HG03060 (cell line): ENCODE measurements at regions not wholly inside any gene's neighbourhood (a gene's known extent, or its start where the extent isn't known, plus 50 kb on each side); places are given as distances from the start of the nearest gene placed in this dataset.
A peak's percentile ranks its signal among the peaks of the same experiment; 100 is the strongest.
"Not testable (repeated sequence)": the region's sequence is repeated elsewhere in the genome, so short reads cannot be mapped to it uniquely, and the experiment has no call there.

Experiments
- ATAC-seq: cut with Tn5 transposase; IDR thresholded peaks from one replicate; pipeline ENCODE4 v1.9.1; 2021; ENCODE audit warnings: low read depth, moderate number of reproducible peaks; ENCODE audit not compliant: unreplicated experiment

- no peak for ATAC-seq
These were observed 108.7 kb downstream of the SUCLA2 start for GRCh38 chr13:47892374-47892773.

- ATAC-seq: no peak
These were observed 110.8 kb downstream of the SUCLA2 start for GRCh38 chr13:47890146-47890814.

- ATAC-seq: no peak
These were observed 114.8 kb downstream of the SUCLA2 start for GRCh38 chr13:47886314-47886713.

GRCh38 chr13:47875201-47875600 lies 125.9 kb downstream of the SUCLA2 start:
- ATAC-seq: no peak

DNA sequence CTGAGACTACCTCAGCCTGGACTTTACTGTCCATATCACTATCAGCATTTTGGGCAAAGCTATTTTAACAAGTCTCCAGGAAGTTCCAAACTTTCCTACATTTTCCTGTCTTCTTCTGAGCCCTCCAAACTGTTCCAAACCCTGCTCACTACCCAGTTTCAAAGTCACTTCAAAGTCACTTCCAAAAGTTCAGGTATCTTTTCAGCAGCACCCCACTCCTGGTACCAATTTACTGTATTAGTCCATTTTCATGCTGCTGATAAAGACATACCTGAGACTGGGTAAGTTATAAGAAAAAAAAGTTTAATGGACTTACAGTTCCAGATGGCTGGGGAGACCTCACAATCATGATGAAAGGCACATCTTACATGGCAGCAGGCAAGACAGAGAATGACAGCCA lies 127.1 kb downstream of the SUCLA2 start:
- ATAC-seq: not testable (repeated sequence)

- not testable (repeated sequence) for ATAC-seq
These were observed 127.8 kb downstream of the SUCLA2 start for GRCh38 chr13:47873319-47873718.

DNA sequence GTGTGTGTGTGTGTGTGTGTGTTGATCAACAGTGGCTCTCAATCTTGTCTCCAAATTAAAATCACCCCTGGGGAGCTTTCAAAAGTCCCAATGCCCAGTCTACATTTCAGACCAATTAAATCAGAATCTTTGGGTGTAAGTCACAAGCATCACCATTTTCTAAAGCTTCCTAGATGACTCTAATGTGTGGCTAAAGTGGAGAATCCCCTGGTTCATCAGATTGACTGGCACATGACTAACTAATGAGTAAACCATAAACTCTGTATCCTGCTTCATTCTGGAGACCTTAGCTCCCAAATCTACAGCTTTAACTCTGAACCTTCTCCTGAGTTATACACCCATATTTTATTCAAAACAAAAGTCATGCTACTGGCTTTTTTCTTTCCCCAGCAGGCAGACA lies 131.3 kb downstream of the SUCLA2 start:
- no peak for ATAC-seq

GRCh38 chr13:47865883-47866282 lies 135.2 kb downstream of the SUCLA2 start:
- ATAC-seq: no peak

GRCh38 chr13:47862841-47863240 lies 138.2 kb downstream of the SUCLA2 start:
- no peak for ATAC-seq

- ATAC-seq: no peak
These were observed 141.9 kb downstream of the SUCLA2 start for GRCh38 chr13:47859165-47859564.

DNA sequence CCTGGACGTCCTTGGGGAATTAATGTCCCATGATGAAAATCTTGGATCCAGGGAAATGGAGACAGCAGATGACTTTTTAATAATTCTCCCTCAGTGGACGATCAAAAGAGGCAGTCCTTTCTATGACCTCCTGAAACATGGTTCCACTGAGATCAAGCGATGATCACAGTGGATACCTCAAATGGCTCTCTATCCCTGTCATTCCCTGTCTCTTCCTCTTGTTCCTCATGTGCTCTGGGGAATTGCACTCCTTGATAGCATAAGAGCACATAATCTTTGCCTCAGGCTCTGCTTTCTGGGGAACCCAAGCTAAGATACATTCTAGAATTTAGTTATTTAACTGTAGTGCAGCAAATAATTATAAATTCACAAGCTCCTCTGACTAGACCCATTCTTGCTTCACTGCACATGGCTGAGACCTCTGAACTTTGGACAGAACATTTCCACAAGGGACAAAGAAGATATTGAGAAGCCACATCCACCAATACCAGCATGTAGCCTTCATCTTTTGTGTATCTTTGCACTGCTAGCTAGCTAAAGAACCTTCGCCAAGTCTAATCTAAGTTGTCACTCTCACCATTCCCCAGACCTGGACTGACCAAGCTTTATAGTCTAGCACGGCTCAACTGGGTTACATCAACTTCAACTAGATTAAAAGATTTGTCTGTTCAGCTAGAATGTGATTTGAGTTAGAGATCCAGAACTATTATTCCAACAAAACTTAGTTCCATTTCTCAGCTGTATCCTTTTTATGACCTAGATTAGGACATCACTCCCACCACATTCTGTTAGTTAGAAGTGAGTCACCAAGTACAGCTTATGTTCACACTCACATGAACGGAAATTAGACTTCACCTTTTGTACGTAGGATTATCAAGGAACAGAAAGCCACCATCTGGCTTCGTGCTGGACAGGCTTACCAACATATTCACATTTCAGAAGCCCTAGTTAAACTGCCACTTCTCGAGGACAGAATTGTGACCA lies 142.7 kb downstream of the SUCLA2 start:
- ATAC-seq: no peak

GRCh38 chr13:47853236-47853635 lies 147.8 kb downstream of the SUCLA2 start:
- no peak for ATAC-seq

GRCh38 chr13:47846886-47847285 lies 154.2 kb downstream of the SUCLA2 start:
- ATAC-seq: no peak

- ATAC-seq: no peak
These were observed 155.1 kb downstream of the SUCLA2 start for GRCh38 chr13:47845981-47846380.

DNA sequence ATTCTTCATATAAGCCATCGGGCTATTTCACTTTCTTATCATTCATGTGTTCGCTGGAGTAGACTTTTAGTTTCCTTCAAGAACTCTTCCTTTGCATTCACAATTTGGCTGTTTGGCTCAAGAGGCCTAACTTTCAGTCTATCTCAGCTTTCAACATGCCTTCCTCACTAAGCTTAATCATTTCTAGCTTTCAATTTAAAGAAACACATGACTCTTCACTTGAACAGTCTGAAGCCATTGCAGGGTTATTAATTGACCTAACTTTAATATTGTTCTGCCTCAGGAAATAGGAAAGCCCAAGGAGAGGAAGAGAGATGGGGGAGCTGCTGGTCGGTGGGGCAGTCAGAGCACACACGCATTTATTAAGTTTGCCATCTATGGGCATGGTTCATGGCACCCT lies 158.1 kb downstream of the SUCLA2 start:
- ATAC-seq: peak; percentile 75

DNA sequence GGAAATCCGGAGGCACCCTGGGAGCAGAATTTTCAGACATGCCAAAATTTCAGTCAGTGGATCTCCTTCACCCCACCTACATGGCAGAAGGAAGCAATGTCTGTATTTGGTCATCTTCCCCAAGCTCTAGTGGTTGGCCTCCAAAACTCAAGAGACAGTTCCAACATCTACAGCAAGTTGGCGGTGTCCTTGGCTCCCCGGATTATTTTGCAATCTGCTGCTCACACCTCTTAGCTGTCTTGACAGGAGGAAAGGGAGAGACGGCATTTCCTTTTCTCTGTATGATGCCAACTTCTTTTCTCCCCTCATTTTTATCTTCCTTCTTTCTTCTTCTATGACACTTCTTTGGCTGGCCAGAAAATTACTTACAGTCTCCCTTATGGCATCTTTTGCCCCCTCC lies 159.9 kb downstream of the SUCLA2 start:
- no peak for ATAC-seq

- no peak for ATAC-seq
These were observed 163.2 kb downstream of the SUCLA2 start for GRCh38 chr13:47837906-47838305.

GRCh38 chr13:47837104-47837880 lies 163.8 kb downstream of the SUCLA2 start:
- ATAC-seq: no peak

DNA sequence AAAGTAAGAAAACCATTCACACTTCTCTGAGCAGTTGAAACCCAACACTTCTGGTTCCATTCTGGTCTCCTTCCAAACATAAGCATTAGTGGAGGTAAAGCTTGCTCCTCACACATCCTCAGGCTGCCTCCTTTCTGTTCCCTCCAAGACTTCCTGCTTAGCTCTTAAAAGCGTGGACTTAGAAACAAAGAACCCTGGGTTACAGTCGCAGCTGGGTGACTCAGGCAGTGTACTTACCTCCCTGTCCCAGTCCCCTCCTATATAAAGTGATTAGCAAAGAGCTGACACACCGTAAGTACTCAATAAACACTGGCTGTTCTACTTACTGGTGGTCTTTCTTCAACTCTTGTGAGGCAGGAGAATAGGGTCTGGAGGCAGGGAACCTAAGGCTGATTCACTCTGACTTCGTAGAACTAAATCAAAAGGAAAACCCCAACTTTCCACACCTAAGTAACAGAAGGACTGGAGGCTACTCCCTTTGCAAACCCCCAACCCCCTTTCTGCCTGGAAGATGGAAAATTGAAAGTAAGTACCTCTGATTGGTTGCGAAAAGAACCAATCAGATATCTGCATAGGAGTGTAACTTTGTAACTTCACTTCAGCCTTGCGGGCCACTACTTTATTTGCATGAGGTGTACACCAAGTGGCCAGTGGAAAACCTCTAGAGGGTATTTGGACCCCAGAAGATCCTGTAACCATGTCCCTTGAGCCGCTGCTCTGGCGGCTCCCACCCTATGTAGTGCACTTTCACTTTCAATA lies 165.4 kb downstream of the SUCLA2 start:
- ATAC-seq: no peak

DNA sequence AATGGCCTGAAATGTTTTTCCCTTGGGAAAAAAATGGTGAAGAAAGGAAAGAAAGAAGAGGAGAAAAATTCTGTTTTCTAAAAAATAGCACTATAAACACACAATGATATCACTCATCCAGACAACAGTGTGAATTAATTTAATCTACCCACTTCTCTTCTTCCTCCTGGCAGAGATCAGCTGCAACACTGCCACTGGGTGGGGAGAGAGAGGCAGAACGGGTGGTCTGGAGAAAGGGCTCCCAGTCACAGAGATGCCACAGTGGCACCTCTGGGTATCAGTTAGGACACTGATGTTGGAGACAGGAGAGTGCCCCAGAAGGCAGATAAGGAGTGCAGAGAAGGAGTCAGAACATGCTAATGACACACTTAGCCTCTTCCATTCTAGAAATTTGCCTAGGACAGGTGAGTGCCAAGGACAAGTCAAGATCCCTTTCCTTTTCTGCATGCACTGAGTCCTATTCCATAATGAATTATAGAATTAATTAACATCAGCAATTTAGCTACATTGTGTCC lies 168.6 kb downstream of the SUCLA2 start:
- no peak for ATAC-seq
